ENCODE measurements at regions not wholly inside any gene's neighbourhood (a gene's known extent, or its start where the extent isn't known, plus 50 kb on each side); places are given as distances from the start of the nearest gene placed in this dataset.
"Not testable (repeated sequence)": the region's sequence is repeated elsewhere in the genome, so short reads cannot be mapped to it uniquely, and the experiment has no call there.

DNA sequence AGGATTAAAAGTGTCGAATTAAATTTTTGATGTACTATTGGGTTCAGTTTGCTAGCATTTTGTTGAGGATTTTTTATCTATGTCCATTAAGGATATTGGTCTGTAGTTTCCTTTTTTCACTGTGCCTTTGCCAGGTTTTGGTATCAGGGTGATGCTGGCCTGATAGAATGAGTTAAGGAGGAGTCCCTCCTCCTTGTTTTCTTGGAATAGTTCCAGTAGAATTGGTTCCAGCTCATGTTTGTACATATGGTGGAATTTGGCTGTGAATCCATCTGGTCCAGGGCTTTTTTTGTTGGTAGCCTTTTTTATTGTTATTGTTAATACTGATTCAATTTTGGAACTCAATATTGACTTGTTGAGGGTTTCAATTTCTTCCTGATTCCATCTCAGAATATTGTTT is 141.8 kb downstream of the SIM1 start:
- no peak for DNase-seq (ENCODE audit: low read depth)

DNA sequence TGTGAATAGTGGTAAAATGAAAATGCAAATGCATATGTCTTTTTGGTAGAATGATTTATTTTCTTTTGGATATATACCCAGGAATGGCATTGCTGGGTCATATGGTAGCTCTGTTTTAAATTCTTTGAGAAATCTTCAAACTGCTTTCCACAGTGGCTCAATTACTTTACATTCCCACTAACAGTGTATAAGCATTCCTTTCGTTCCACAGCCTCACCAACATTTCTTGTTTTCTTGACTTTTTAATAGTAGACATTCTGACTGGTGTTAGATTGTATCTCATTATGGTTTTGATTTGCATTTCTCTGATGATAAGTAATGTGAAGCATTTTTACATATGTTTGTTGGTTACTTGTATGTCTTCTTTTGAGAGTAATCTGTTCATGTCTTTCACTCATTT is 144.0 kb downstream of the SIM1 start:
- DNase-seq (ENCODE audit: low read depth): no peak

- no peak for DNase-seq (ENCODE audit: low read depth)
Measured at GRCh38 chr6:100317031-100317430, 147.7 kb downstream of the SIM1 start.

- DNase-seq (ENCODE audit: low read depth): no peak
Measured at GRCh38 chr6:100314186-100314585, 150.5 kb downstream of the SIM1 start.

DNA sequence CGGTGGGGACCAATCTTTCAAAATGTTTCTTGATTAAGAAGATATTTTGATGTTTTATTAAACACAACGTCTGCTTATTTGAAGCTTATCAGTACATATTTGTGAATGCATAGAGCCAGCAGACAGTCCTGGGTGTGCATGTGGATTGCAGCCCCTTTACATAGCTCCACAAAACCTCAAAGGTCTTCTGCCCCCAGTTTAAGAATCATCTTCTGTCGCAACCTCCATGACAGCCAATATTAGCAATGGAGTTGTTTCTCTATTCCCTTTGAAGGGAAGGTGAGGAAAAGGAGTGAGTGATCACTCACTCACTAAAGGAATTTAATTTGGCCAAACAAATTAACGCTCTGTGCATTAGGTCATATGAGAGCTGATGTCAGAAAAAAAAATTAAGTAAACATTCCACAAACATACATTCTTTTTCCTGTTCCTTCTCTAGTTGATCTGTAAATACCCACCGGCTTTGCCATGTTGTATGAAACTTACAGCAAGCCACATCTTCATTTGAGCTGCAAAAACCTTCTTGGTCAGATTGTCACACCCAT is 152.9 kb downstream of the SIM1 start:
- DNase-seq (ENCODE audit: low read depth): no peak

DNA sequence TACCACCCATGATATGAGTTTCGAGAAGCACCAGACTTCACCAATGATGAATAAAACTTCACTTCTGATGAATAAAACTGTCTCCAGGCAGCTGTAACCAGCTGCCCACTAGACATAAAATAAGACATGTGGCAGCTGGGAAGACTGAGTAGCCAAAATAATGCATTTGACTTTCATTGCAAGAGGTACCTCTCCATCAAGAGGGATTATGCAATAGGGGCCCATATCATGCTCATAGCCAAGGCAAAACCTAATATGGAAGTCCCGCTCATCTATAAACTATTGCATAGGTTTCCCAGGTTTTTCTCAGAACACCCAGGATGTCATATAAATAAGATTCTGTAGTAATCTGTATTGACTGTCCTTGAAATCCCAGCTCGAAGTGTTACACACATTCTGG is 155.5 kb downstream of the SIM1 start:
- DNase-seq (ENCODE audit: low read depth): no peak

GRCh38 chr6:100307561-100307960 is 157.2 kb downstream of the SIM1 start:
- DNase-seq (ENCODE audit: low read depth): no peak

- no peak for DNase-seq (ENCODE audit: low read depth)
Measured at GRCh38 chr6:100305209-100305869, 159.4 kb downstream of the SIM1 start.

- DNase-seq (ENCODE audit: low read depth): no peak
Measured at GRCh38 chr6:100304575-100304974, 160.1 kb downstream of the SIM1 start.

- DNase-seq (ENCODE audit: low read depth): no peak
Measured at GRCh38 chr6:100301731-100302130, 163.0 kb downstream of the SIM1 start.

GRCh38 chr6:100300221-100300736 is 164.4 kb downstream of the SIM1 start:
- DNase-seq (ENCODE audit: low read depth): no peak

- no peak for DNase-seq (ENCODE audit: low read depth)
Measured at GRCh38 chr6:100296810-100297544, 167.7 kb downstream of the SIM1 start.

DNA sequence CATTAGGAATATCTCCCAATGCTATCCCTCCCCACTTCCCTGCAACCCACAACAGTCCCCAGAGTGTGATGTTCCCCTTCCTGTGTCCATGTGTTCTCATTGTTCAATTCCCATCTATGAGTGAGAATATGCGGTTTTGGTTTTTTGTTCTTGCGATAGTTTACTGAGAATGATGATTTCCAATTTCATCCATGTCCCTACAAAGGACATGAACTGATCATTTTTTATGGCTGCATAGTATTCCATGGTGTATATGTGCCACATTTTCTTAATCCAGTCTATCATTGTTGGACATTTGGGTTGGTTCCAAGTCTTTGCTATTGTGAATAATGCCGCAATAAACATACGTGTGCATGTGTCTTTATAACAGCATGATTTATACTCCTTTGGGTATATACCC is 169.5 kb downstream of the SIM1 start:
- DNase-seq (ENCODE audit: low read depth): not testable (repeated sequence)

DNA sequence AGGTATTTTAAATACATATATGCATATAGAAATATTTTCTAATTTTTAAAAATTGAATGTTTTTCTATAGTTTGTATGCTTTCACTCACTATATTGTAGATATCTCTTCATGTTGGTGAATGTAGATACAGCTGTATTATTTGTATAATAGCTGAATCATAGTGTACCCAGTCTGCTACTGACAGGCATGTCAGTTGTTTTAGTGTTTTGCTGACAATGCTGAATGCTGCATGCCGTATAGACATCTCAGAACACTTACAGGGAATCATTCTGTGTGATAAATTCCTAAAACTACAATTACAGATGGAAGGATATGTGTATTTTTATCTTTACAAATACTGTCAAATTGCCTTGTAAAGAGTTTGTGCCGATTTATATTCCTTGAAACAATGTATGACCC is 175.4 kb downstream of the SIM1 start:
- DNase-seq (ENCODE audit: low read depth): no peak

GRCh38 chr6:100288311-100288710 is 176.4 kb downstream of the SIM1 start:
- no peak for DNase-seq (ENCODE audit: low read depth)

GRCh38 chr6:100283285-100283684 is 181.4 kb downstream of the SIM1 start:
- DNase-seq (ENCODE audit: low read depth): no peak

DNA sequence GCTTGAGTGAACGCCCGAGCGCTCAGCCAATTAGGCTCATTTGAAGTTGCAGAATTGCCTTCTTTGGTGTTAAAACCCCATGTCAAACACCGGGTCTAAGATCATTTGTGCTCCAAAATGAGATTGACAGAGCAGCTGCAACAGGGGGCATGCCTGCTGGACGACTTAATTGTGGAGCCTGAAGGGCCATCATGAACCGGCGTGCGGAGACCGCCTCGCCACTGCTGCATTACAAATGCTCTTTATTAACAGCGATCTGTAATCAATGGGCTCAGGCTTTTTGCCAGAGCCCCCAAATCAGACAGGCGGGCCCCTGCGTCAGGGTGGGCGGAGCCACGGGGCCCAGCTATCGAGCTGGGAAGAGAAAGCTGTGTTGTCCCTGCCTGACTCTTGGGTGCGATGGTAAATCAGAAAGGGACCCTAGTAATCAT is 183.2 kb downstream of the SIM1 start:
- no peak for DNase-seq (ENCODE audit: low read depth)

DNA sequence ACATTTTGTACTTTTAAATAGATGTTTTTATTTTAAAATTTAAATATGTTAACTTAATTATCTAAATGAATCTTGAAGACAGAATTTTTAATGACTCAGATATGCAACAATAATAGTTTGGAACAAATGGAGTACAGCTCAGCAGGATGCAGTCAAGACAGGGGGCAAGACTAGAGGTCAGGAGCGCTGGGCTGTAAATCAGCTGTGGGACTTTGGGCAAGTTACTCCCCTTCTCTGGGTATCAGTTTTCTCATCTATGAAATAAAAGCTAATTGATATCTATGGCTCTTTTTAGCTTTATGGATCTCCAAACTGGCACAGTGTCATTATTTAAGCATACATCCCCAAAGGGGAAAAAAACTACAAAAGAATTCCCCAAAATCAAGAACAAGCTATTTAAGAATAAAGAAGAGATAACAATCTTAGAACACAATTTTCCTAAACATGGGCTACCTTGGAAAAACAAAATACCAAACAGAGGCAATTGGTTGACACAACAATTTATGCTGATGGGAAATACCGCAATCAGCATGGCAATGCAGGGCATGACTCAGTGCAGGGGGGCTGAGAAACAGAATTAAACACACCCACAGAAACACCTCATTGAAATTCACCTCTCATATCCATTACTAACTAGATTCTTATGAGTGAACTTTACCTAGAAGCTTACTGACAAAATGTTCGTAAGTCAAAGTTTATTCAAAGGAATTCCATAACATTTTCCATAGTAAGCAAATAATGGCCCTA is 188.2 kb downstream of the SIM1 start:
- DNase-seq (ENCODE audit: low read depth): no peak

- DNase-seq (ENCODE audit: low read depth): no peak
Measured at GRCh38 chr6:100274147-100274546, 190.6 kb downstream of the SIM1 start.

GRCh38 chr6:100271625-100272024 is 193.1 kb downstream of the SIM1 start:
- DNase-seq (ENCODE audit: low read depth): no peak

GRCh38 chr6:100271202-100271601 is 193.5 kb downstream of the SIM1 start:
- no peak for DNase-seq (ENCODE audit: low read depth)

GRCh38 chr6:100269189-100269588 is 195.5 kb downstream of the SIM1 start:
- DNase-seq (ENCODE audit: low read depth): no peak

- no peak for DNase-seq (ENCODE audit: low read depth)
Measured at GRCh38 chr6:100268326-100268725, 196.4 kb downstream of the SIM1 start.

Data from activated T-cell treated with anti-CD3 and anti-CD28 coated beads for 24 hours (primary cell).